K562 (cell line): ENCODE measurements at regions not wholly inside any gene's neighbourhood (a gene's known extent, or its start where the extent isn't known, plus 50 kb on each side); places are given as distances from the start of the nearest gene placed in this dataset.

ENCODE experiments used
- HNRNPL ChIP-seq: fragments of 200-400 bp; formaldehyde crosslinking; IDR thresholded peaks from 2 replicates; pipeline ENCODE4 v1.6.1; 2017; ENCODE audit warnings: low read depth, mild to moderate bottlenecking, low read length
- MYNN ChIP-seq, 2 experiments: sonication (generic); formaldehyde crosslinking in 1 of 2; IDR thresholded peaks; 2 replicates each; pipeline versions ENCODE4 v1.5.0 to v1.6.1; 2016 to 2020; ENCODE audit warnings: antibody characterized with exemption in 1 of 2, missing genetic modification reagents in 1 of 2
- PHF8 ChIP-seq: fragments of 200-600 bp; sonication (generic); IDR thresholded peaks from 2 replicates; pipeline ENCODE4 v1.6.1; 2012; ENCODE audit warnings: mixed run types, mild to moderate bottlenecking, inconsistent platforms, low read length, moderate library complexity, borderline replicate concordance
- POLR2A ChIP-seq: fragments of 450-650 bp; conservative IDR thresholded peaks from 2 replicates; pipeline ENCODE4 v1.6.1; 2016
- POLR2AphosphoS5 ChIP-seq: IDR thresholded peaks from 2 replicates; pipeline ENCODE4 v1.6.1; 2011; ENCODE audit warnings: mild to moderate bottlenecking, low read depth, low read length, moderate library complexity; ENCODE audit not compliant: control insufficient read depth, insufficient read depth
- SMARCC2 ChIP-seq: fragments of 450-650 bp; IDR thresholded peaks from 2 replicates; pipeline ENCODE4 v1.6.1; 2017; ENCODE audit warnings: antibody characterized with exemption, moderate library complexity, mild to moderate bottlenecking, low read depth
- TCF7L2 ChIP-seq: fragments of 150-350 bp; IDR thresholded peaks from 2 replicates; pipeline ENCODE4 v1.6.1; 2016; ENCODE audit warnings: low read depth, mild to moderate bottlenecking, low read length, moderate library complexity
- YBX1 ChIP-seq: fragments of 450-650 bp; IDR thresholded peaks from 2 replicates; pipeline ENCODE4 v1.7.1; 2016; ENCODE audit warnings: mild to moderate bottlenecking
- ZNF232 ChIP-seq: sonication (generic); formaldehyde crosslinking; IDR thresholded peaks from 2 replicates; pipeline ENCODE4 v1.8.0; 2022; ENCODE audit warnings: mild to moderate bottlenecking, missing genetic modification reagents
- ZNF592 ChIP-seq: fragments of 450-650 bp; IDR thresholded peaks from 2 replicates; pipeline ENCODE4 v1.6.1; 2017; ENCODE audit warnings: antibody characterized with exemption, mild to moderate bottlenecking

DNA sequence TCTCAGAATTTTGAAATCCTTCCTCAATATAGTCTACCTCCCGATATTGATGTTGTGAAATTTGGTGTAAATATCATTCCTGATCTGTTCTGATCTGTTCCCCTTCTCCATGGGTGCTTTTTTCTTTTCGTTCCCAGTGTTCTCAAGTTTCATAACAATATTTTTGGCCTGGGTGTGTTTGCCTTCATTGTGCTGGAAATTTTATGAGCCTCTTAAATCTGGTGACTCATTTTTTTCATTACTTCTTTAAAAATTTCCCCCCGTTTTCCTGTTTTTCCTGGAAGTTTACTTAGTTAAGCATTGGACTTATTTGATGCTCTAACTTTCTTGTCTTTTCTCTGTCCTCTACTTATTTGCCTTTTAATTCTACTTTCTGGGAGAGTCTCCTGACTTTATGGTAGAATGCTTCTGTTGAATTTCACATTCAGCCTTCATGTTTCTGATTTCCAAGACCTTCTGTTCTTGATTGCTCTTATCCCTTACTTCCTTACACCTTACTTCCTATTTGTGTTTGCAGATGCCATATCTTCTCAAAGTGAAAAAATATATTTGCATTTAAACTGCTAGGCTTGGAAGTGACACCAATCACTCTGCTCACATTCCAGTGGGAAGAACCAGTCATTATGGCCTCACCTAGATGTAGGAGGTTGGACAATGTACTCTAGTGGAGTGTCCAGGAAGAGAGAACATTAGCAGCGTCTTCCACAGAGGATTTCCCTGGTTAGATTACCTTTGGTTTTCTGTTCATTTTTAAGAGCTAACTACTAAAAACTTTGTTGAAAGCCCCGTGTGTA lies 441.9 kb downstream of the ARHGEF28 start:
- TF ChIP-seq POLR2AphosphoS5 (no peak), POLR2A (no peak), TCF7L2 (no peak), MYNN (IDR thresholded peaks at IDR 0.05) (no peak), MYNN (CRISPR knock-in tag; IDR thresholded peaks at IDR 0.05) (no peak), YBX1 (no peak), SMARCC2 (no peak), ZNF592 (no peak), HNRNPL (no peak), ZNF232 (CRISPR knock-in tag) (no peak), PHF8 (no peak)
